IPS-15b (cell line): ENCODE measurements at regions not wholly inside any gene's neighbourhood (a gene's known extent, or its start where the extent isn't known, plus 50 kb on each side); places are given as distances from the start of the nearest gene placed in this dataset.
"Not testable (repeated sequence)": the region's sequence is repeated elsewhere in the genome, so short reads cannot be mapped to it uniquely, and the experiment has no call there.

Experiments used
- H3K27me3 ChIP-seq: one replicate; pipeline ENCODE4 v1.6.1; 2013; ENCODE audit warnings: low read length; ENCODE audit not compliant: control insufficient read depth, insufficient read depth
- H3K36me3 ChIP-seq: one replicate; pipeline ENCODE4 v1.6.1; 2013; ENCODE audit warnings: low read length; ENCODE audit not compliant: control insufficient read depth, insufficient read depth
- H3K4me1 ChIP-seq: one replicate; pipeline ENCODE4 v1.6.1; 2013; ENCODE audit warnings: mild to moderate bottlenecking, low read length; ENCODE audit not compliant: control insufficient read depth, insufficient read depth
- H3K4me3 ChIP-seq: one replicate; pipeline ENCODE4 v1.5.1; 2013; ENCODE audit warnings: low read depth, low read length
- H3K9ac ChIP-seq: one replicate; pipeline ENCODE4 v1.6.1; 2013; ENCODE audit warnings: low read depth, mild to moderate bottlenecking, low read length
- H3K9me3 ChIP-seq: one replicate; pipeline ENCODE4 v1.6.1; 2013; ENCODE audit warnings: mild to moderate bottlenecking, low read length; ENCODE audit not compliant: control insufficient read depth, insufficient read depth

- Histone ChIP-seq H3K4me3 (no peak overlapping the region), H3K27me3 (no peaks in the 10 kb centered on the region), H3K9me3 (no peaks in the 10 kb centered on the region), H3K4me1 (no peaks in the 10 kb centered on the region), H3K36me3 (no peaks in the 10 kb centered on the region), H3K9ac (no peak overlapping the region)
These were observed 450.1 kb upstream of the ACTBL2 start for GRCh38 chr5:57932761-57933160.

GRCh38 chr5:57931807-57932206 is 449.2 kb upstream of the ACTBL2 start:
- no peak overlapping the region for H3K9ac ChIP-seq
- H3K27me3 ChIP-seq: no peaks in the 10 kb centered on the region
- no peaks in the 10 kb centered on the region for H3K4me1 ChIP-seq
- H3K36me3 ChIP-seq: no peaks in the 10 kb centered on the region
- no peak overlapping the region for H3K4me3 ChIP-seq
- H3K9me3 ChIP-seq: no peaks in the 10 kb centered on the region

GRCh38 chr5:57931352-57931751 is 448.7 kb upstream of the ACTBL2 start:
- no peaks in the 10 kb centered on the region for H3K27me3 ChIP-seq
- no peak overlapping the region for H3K9ac ChIP-seq
- no peaks in the 10 kb centered on the region for H3K4me1 ChIP-seq
- no peaks in the 10 kb centered on the region for H3K36me3 ChIP-seq
- H3K9me3 ChIP-seq: no peaks in the 10 kb centered on the region
- no peak overlapping the region for H3K4me3 ChIP-seq

- Histone ChIP-seq H3K4me3 (no peak overlapping the region), H3K36me3 (no peaks in the 10 kb centered on the region), H3K9ac (no peak overlapping the region), H3K9me3 (no peaks in the 10 kb centered on the region), H3K27me3 (no peaks in the 10 kb centered on the region), H3K4me1 (no peaks in the 10 kb centered on the region)
These were observed 446.7 kb upstream of the ACTBL2 start for GRCh38 chr5:57929271-57929670.

DNA sequence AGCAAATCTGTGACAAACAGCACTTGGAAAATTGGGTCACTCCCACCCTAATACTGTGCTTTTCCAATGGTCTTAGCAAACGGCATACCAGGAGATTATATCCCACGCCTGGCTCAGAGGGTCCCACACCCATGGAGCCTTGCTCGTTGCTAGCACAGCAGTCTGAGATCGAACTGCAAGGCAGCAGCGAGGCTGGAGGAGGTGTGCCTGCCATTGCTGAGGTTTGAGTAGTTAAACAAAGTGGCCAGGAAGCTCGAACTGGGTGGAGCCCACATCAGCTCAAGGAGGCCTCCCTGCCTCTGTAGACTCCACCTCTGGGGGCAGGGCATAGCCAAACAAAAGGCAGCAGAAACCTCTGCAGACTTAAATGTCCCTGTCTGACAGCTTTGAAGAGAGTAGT is 440.5 kb upstream of the ACTBL2 start:
- not testable (repeated sequence) for H3K27me3 ChIP-seq, H3K9me3 ChIP-seq, H3K4me1 ChIP-seq, H3K4me3 ChIP-seq, H3K9ac ChIP-seq, H3K36me3 ChIP-seq

GRCh38 chr5:57917004-57917403 is 434.4 kb upstream of the ACTBL2 start:
- Histone ChIP-seq H3K4me1 (no peaks in the 10 kb centered on the region), H3K27me3 (no peaks in the 10 kb centered on the region), H3K9ac (no peak overlapping the region), H3K36me3 (no peaks in the 10 kb centered on the region), H3K4me3 (no peak overlapping the region), H3K9me3 (no peaks in the 10 kb centered on the region)

GRCh38 chr5:57915536-57915935 is 432.9 kb upstream of the ACTBL2 start:
- Histone ChIP-seq H3K4me1 (no peaks in the 10 kb centered on the region), H3K9me3 (no peaks in the 10 kb centered on the region), H3K4me3 (no peak overlapping the region), H3K27me3 (no peaks in the 10 kb centered on the region), H3K9ac (no peak overlapping the region), H3K36me3 (no peaks in the 10 kb centered on the region)

DNA sequence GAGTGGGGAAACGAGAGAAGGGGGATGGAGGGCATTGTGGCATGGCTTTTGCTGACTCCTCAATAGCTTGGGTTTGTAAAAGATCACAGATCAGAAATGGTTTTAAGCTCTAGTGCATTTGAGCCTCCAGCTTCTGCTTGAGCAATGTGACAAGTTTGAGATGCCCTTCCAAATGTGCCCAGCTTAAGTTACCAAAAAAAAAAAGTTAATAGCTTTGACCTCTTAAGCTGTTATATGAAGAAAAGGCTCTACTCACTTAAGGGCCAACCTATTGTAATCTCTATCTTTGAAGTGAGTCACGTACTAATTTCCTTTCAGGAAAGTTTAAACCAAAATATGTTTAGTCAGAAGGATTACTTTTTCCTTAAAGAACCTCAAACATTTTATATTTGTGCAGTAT is 428.8 kb upstream of the ACTBL2 start:
- no peaks in the 10 kb centered on the region for H3K36me3 ChIP-seq
- H3K9ac ChIP-seq: no peak overlapping the region
- no peaks in the 10 kb centered on the region for H3K4me1 ChIP-seq
- no peaks in the 10 kb centered on the region for H3K27me3 ChIP-seq
- no peak overlapping the region for H3K4me3 ChIP-seq
- H3K9me3 ChIP-seq: no peaks in the 10 kb centered on the region

GRCh38 chr5:57906671-57907070 is 424.1 kb upstream of the ACTBL2 start:
- no peaks in the 10 kb centered on the region for H3K9me3 ChIP-seq
- no peaks in the 10 kb centered on the region for H3K27me3 ChIP-seq
- no peak overlapping the region for H3K4me3 ChIP-seq
- no peaks in the 10 kb centered on the region for H3K36me3 ChIP-seq
- H3K9ac ChIP-seq: no peak overlapping the region
- H3K4me1 ChIP-seq: no peaks in the 10 kb centered on the region

DNA sequence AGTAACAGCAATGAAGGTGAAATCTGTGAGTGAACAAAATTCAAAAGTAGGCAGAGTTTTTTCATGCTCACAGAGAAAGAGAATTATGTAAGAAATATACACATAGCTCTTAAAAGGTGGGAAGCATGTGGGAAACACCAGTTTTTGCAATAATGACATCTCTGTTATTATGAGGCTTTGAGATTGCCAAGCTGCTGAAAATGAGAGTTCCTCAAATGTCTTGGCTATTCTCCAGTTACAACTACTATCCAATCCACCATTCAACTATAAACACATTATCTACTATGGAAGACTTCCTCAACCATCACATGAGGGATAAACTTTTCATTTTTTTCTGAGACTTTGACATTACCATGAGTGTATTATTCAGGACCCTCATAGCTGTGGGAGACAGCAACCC is 420.8 kb upstream of the ACTBL2 start:
- no peaks in the 10 kb centered on the region for H3K4me1 ChIP-seq
- no peak overlapping the region for H3K9ac ChIP-seq
- no peak overlapping the region for H3K4me3 ChIP-seq
- H3K36me3 ChIP-seq: no peaks in the 10 kb centered on the region
- H3K9me3 ChIP-seq: no peaks in the 10 kb centered on the region
- no peaks in the 10 kb centered on the region for H3K27me3 ChIP-seq

DNA sequence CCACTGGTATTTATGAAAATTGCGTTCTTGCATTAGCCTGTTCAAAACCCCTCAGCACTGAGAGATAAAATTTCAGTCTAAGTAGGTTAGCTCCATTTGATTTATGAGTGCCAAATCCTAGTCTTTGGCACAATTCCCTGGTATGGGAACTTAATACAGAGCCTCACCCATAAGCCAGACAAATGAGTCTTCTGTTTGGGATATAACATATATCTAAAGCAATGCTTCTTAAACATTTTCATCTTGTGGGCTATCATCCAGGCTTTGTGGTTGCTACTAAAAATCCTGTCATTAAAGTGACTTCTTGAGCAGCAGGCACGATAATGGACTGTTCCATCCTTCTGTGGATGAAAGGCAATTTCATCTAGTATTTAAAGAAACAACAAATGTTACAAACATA is 419.5 kb upstream of the ACTBL2 start:
- H3K36me3 ChIP-seq: no peaks in the 10 kb centered on the region
- no peak overlapping the region for H3K4me3 ChIP-seq
- H3K9me3 ChIP-seq: no peaks in the 10 kb centered on the region
- H3K4me1 ChIP-seq: no peaks in the 10 kb centered on the region
- no peaks in the 10 kb centered on the region for H3K27me3 ChIP-seq
- no peak overlapping the region for H3K9ac ChIP-seq

- Histone ChIP-seq H3K27me3 (no peaks in the 10 kb centered on the region), H3K36me3 (no peaks in the 10 kb centered on the region), H3K4me3 (no peak overlapping the region), H3K9ac (no peak overlapping the region), H3K9me3 (no peaks in the 10 kb centered on the region), H3K4me1 (no peaks in the 10 kb centered on the region)
These were observed 417.9 kb upstream of the ACTBL2 start for GRCh38 chr5:57900381-57900944.

GRCh38 chr5:57896576-57896975 is 414.0 kb upstream of the ACTBL2 start:
- Histone ChIP-seq H3K4me3 (no peak overlapping the region), H3K36me3 (no peaks in the 10 kb centered on the region), H3K9ac (no peak overlapping the region), H3K4me1 (peaks cover 2% of the 10 kb centered on the region), H3K9me3 (no peaks in the 10 kb centered on the region), H3K27me3 (no peaks in the 10 kb centered on the region)
